Medulla oblongata (tissue), 1 donor: ENCODE measurements at regions not wholly inside any gene's neighbourhood (a gene's known extent, or its start where the extent isn't known, plus 50 kb on each side); places are given as distances from the start of the nearest gene placed in this dataset.

Source experiments
- DNase-seq: peaks from one replicate; pipeline ENCODE4 v3.0.0-alpha.2; 2015; ENCODE audit errors: extremely low spot score

DNA sequence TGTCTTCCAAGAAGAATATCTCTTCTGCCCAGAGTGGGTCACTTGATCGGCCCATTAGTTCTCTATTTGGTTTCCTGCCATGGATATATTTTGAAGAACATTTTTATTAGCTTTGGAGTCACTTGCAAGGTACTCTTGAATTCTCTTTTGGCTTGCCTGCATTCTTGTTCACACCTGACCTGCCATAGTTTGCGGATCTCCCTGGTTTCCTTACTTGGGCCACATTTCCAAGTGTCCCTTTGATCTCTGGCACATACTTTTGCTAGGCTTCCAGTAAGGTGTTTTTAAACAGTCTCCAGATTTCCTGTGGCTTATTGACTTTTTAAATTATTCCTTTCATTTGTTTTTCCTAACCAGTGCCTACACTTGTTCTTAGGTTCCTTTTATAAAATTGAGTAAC lies 488.5 kb upstream of the MDFIC2 start:
- DNase-seq, result no peak

DNA sequence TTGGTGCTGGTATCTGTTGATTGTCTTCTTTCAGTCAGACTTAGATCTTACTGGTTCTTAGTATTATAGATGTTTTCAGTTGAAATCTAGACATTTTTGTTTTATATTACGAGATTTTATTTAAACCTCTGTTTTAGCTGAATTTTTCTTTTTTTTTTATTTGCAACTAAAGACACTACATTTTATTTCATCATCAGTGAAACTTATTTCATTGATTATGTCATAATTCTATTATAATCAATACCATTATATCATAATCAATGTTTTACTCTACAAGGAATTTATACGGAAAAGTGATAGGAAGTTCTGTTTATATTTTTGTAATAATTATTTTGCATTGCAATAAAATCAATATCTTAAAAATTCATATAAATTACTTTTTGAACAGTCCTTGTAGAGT lies 477.4 kb upstream of the MDFIC2 start:
- no peak for DNase-seq

- no peak for DNase-seq
Measured at GRCh38 chr3:70780790-70781189, 468.4 kb upstream of the MDFIC2 start.

- no peak for DNase-seq
Measured at GRCh38 chr3:70779296-70779695, 466.9 kb upstream of the MDFIC2 start.

DNA sequence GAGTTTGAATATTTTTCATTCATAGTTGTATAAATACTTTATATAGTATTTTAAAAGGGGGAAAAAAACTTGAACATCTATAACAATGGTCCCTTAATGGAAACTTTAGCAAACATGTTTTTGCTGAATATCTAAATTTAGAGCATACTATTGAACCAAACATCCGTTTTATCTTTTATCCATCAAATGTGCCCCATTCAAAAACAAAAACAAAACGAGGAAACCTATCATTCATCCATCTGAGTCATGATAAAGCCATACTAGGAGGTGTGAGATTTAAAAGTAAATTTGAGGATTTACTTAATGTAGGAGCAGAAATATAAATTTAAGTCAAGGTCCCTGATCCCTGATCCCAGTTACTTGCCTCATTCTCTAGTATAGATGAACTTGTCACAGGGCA lies 463.6 kb upstream of the MDFIC2 start:
- DNase-seq, result no peak

DNA sequence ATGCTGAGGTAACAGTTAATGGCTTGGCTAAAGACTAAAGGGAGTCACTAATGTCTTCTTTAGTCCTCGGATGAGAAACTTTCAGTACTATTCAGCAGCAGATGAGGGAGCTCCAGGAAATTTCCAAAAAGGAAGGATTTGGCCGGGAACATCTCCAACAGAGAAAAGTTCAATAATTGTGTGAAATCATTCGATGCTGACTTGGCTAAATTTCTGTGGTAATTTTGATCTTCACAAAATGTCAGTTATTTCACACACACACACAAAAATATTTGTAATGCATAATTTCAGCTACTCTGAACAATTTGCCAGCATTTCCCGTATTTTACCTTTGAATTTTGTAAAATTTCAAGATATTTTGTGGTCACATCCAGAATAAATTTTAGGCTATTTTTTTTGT lies 462.8 kb upstream of the MDFIC2 start:
- DNase-seq, result no peak

- DNase-seq, result no peak
Measured at GRCh38 chr3:70774641-70775040, 462.2 kb upstream of the MDFIC2 start.

DNA sequence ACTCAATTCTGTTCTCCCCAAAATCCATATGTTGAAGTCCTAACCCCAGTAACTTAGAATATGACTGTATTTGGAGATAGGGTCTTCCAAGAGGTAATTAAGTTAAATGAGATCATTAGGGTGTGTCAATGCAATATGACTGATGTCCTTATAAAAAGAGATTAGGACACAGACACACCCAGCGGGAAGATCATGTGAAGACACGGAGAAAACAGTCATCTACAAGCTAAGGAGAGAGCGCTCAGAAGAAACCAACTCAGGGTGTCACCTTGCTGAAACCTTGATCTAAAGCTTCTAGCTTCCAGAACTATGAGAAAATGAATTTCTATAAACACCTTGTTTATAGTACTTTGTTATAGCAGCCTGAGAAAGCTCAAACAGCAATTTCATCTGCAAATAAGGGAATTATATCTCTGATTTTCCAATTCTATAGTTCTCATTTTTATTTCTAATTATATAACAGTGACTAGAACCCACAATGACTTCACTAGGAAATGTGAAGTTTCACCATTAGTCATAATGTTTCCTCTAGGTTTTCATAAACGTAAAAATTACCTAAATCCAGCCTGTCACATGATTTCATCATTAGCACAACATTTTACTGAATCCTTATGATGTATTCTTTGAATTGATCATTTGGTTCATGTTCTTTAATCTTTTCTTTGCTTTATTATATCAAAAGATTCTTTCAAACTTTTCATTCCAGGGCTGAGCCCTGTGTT lies 459.1 kb upstream of the MDFIC2 start:
- DNase-seq, result no peak

GRCh38 chr3:70770650-70771049 lies 458.2 kb upstream of the MDFIC2 start:
- DNase-seq, result no peak

GRCh38 chr3:70766301-70766700 lies 453.9 kb upstream of the MDFIC2 start:
- DNase-seq, result no peak

DNA sequence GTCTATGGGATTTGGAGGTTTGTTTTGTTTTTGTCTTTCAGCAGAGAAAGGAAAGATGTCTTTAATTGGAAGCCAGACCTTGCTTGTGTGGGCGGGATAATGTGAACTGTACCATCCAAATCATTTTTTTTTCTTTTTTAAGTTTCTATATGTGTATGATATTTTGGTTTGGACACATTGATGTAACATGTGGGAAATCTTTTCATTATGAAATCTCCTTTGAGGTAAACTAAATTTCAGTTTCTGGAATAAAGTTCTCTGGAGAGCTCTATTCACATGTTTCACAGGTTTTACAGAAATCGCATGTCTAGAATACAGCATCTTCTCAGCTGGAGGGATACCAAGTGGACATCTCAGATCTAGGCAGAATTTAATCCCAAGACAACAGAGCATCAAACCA lies 451.5 kb upstream of the MDFIC2 start:
- DNase-seq, result no peak

- no peak for DNase-seq
Measured at GRCh38 chr3:70757658-70758057, 445.2 kb upstream of the MDFIC2 start.

DNA sequence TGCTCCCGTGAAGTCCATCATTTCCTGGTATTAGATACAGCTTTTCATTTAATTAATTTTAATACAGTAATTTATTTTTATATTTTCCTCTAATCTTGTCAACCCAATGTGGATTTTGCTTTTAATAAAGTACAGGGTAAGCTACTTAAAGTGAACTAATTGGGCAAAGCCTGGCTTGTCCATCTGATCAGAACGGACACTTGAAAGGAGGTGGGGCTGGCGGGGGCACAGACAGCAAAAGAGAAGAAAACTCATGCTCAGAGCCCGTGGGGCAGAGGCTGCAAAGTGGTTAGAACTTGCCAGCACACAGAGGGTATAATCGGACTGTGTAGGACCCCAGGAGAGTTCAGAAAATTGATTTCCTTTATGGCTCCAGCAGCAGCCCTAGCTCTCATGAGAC lies 443.1 kb upstream of the MDFIC2 start:
- DNase-seq, result no peak

- DNase-seq, result no peak
Measured at GRCh38 chr3:70754314-70754713, 441.9 kb upstream of the MDFIC2 start.

- DNase-seq, result no peak
Measured at GRCh38 chr3:70753572-70753971, 441.1 kb upstream of the MDFIC2 start.

DNA sequence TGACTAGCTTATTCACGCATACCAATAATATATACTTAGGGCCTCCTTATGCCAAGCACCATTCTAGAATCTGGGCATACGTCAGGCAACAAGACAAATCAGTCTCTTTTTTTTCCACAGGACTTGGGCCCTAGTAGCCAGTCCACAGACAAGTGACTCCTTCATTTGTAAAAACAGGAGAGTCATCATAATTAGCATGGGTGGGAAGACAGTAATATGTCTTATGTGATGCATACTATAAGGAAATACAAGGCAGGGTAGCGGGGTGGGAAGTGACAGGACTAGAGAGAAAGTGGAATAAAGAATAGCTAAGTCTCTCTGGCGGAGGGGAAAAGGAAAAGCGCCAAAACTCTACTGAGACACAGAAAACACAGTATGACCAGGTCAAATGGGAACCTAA lies 439.6 kb upstream of the MDFIC2 start:
- no peak for DNase-seq

DNA sequence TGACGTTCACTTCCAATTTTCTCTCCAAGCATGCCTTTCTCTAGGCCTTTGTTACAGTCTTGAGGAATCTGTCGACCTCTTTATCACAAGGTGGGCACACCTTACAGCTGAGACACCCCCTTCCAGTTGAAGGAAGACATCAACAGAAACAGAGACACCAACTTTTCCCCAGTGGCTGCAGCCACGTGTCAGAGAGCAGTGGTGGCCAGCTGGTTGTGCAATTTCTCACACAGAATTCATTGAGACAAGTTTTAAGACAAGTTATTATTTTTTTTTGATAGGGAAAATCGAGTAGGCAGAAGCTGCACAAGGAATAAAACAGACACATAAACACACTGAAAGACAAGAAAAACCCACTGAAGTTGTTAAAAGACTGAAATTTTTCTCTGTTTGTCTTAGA lies 436.7 kb upstream of the MDFIC2 start:
- DNase-seq, result no peak

DNA sequence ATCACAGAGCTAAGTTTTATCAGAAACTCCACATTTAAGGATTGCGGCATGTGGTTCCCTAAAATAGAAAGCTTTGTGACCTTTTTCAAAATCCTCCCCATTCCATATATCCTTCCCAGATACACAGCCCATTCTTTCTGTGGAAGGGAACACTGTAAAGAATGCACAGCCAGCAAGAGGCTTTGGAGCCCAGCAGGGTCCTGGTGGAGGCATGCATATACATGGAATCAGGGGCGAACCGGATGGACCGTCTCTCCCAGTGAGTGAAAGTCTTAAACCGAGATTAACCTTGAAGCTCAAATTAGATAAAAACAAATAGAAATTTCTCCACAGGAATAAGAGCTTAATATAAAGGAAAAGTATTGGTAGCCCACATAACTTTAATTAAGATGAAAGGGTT lies 436.2 kb upstream of the MDFIC2 start:
- no peak for DNase-seq

GRCh38 chr3:70747847-70748246 lies 435.4 kb upstream of the MDFIC2 start:
- DNase-seq, result no peak

DNA sequence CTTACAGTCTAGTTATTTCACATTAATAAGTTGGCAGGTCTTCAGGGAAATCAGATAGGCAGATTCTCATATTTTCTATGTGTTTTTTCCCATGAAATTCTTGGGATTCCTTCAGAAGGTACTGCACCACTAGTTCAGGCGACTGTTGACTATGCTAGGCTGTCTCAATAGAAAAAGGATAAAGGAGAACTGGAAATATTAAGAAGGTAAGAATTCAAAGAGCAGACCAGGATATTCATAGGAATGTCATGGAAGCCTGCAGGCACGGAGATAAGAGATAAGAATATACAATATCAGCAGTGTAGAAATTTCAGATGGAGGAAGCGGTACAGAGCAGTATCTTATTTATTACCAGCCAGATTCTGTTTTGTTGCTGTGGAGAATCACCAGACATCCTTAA lies 432.1 kb upstream of the MDFIC2 start:
- DNase-seq, result no peak

DNA sequence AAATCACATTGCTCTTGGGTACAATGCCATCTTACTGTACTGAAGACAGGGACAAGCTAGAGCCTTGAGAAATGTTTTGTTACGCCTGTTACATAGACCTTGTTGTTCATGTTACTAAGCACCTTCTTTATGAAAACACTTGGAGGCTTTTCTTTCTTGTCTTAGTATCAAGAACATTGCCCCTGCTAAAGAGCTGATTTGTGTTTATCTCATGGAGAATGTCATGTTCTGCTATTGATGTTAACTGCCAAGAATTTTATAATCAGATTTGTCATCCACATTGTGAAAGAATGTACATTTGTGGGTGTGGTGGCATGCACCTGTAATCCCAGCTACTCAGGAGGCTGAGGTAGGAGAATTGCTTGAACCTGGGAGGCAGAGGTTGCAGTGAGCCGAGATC lies 431.3 kb upstream of the MDFIC2 start:
- DNase-seq, result no peak

DNA sequence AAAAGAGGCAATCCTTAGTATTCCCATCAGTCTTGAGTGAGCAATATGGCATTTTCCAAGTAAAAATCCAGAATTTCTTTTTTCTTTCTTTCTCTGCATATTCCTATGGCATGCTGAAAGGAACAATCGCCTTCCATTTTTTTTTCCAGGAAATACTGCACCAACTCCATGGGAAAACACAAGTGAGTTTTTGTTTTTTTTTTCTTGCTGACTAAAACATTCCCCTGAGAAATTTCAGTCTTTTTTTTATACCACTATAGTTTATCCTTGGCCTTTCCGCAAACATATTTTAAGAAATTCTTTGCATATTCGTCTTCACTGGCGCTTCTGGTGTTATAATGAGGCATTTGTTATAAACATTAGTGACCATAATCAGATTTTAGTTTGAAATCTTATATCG lies 429.6 kb upstream of the MDFIC2 start:
- no peak for DNase-seq

- no peak for DNase-seq
Measured at GRCh38 chr3:70740872-70741271, 428.4 kb upstream of the MDFIC2 start.

DNA sequence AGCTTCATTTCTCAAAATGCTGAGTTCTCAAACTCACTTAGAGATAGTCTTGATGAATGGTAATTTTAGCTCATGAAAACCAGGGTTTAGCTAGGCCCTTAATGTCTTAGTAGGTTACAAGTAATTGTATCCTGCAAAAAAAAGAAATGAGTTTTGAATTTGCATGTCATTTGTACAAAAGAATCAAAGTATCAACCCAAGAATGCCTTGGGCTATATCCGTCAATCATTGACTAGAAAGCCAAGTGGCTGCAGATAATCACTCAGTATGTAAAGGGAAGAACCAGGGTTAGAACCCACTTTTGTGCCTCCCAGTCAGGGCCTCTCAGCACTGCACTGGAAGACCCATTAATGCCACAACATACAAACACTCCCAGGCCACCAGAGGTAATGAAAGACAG lies 427.6 kb upstream of the MDFIC2 start:
- DNase-seq, result no peak
